ENCODE measurements at regions not wholly inside any gene's neighbourhood (a gene's known extent, or its start where the extent isn't known, plus 50 kb on each side); places are given as distances from the start of the nearest gene placed in this dataset.

- H3K27me3 ChIP-seq = no peaks in the 10 kb centered on the region
- 97 to 98% methylated on average over 2 of the region's 2 CpGs for WGBS, 2 donors
- no peaks in the 10 kb centered on the region for H3K9me3 ChIP-seq
- no peak overlapping the region for H3K4me3 ChIP-seq
- H3K4me1 ChIP-seq = peaks cover 11% of the 10 kb centered on the region
- TF ChIP-seq CTCF (IDR thresholded peaks at IDR 0.05) = no peak
- no peak for TF ChIP-seq POLR2A (IDR thresholded peaks at IDR 0.05)
- no peaks in the 10 kb centered on the region for H3K36me3 ChIP-seq (ENCODE audit: low read depth, missing control alignments)
- H3K27ac ChIP-seq = no peak overlapping the region
- no peak for DNase-seq
- intact Hi-C loops (cut with DNase I; ENCODE audit: low total_unique reads) = loop anchor here (5.0 kb wide), 1 partner anchor 646 kb away; no protein-coding TSS in a partner anchor
These were observed 126.2 kb downstream of the ALDH8A1 start for GRCh38 chr6:134823710-134824034.

GRCh38 chr6:134822920-134823709 lies 126.8 kb downstream of the ALDH8A1 start:
- peak; percentile 65 for DNase-seq
- TF ChIP-seq CTCF (IDR thresholded peaks at IDR 0.05) (peak; percentile 78 to 94 (median 93)), POLR2A (IDR thresholded peaks at IDR 0.05) (no peak)
- intact Hi-C loops (cut with DNase I; ENCODE audit: low total_unique reads) = loop anchor here (5.0 kb wide), 1 partner anchor 646 kb away; no protein-coding TSS in a partner anchor
- Histone ChIP-seq H3K4me1 (peaks cover 11% of the 10 kb centered on the region), H3K4me3 (no peak overlapping the region), H3K9me3 (no peaks in the 10 kb centered on the region), H3K27ac (no peak overlapping the region), H3K36me3 (ENCODE audit: low read depth, missing control alignments) (no peaks in the 10 kb centered on the region), H3K27me3 (no peaks in the 10 kb centered on the region)
- 33 to 36% methylated on average over 10 of the region's 10 CpGs for WGBS, 2 donors

- intact Hi-C loops (cut with DNase I; ENCODE audit: low total_unique reads) = loop anchor here (5.0 kb wide), 1 partner anchor 645 kb away; no protein-coding TSS in a partner anchor
- Histone ChIP-seq H3K4me1 (peaks cover 11% of the 10 kb centered on the region), H3K9me3 (no peaks in the 10 kb centered on the region), H3K4me3 (no peak overlapping the region), H3K36me3 (ENCODE audit: low read depth, missing control alignments) (no peaks in the 10 kb centered on the region), H3K27ac (no peak overlapping the region), H3K27me3 (no peaks in the 10 kb centered on the region)
- peak; percentile 35 for DNase-seq
- WGBS, 2 donors = 57 to 73% methylated on average over 10 of the region's 10 CpGs
- TF ChIP-seq POLR2A (IDR thresholded peaks at IDR 0.05) = no peak
- TF ChIP-seq CTCF (IDR thresholded peaks at IDR 0.05) = no peak
These were observed 127.7 kb downstream of the ALDH8A1 start for GRCh38 chr6:134821928-134822864.

GRCh38 chr6:134821397-134821796 lies 128.5 kb downstream of the ALDH8A1 start:
- H3K4me3 ChIP-seq = no peak overlapping the region
- no peaks in the 10 kb centered on the region for H3K9me3 ChIP-seq
- DNase-seq = no peak
- no peaks in the 10 kb centered on the region for H3K27me3 ChIP-seq
- 40 to 47% methylated on average over 4 of the region's 4 CpGs for WGBS, 2 donors
- TF ChIP-seq CTCF (IDR thresholded peaks at IDR 0.05) = no peak
- no peak for TF ChIP-seq POLR2A (IDR thresholded peaks at IDR 0.05)
- H3K27ac ChIP-seq = no peak overlapping the region
- intact Hi-C loops (cut with DNase I; ENCODE audit: low total_unique reads) = loop anchor here (5.0 kb wide), 1 partner anchor 644 kb away; no protein-coding TSS in a partner anchor
- H3K4me1 ChIP-seq = peaks cover 11% of the 10 kb centered on the region
- H3K36me3 ChIP-seq (ENCODE audit: low read depth, missing control alignments) = no peaks in the 10 kb centered on the region
